PC-9 (cell line): ENCODE measurements at regions not wholly inside any gene's neighbourhood (a gene's known extent, or its start where the extent isn't known, plus 50 kb on each side); places are given as distances from the start of the nearest gene placed in this dataset.

Experiments
- BruUV-seq: library from RNA; stranded (reverse); fragments of 400-500 nt; replicated peaks from 2 replicates; lab custom pipeline; 2021; lab: Mats Ljungman, UMichigan
- CTCF ChIA-PET: fragments of 300-600 bp; sonication (Branson Sonifier 250); formaldehyde crosslinking; loops from one replicate; lab custom pipeline; 2022; ENCODE audit warnings: antibody characterized with exemption; lab: Charles Lee
- POLR2A ChIA-PET: fragments of 300-600 bp; sonication (Branson Sonifier 250); formaldehyde crosslinking; loops from one replicate; lab custom pipeline; 2022; ENCODE audit warnings: antibody characterized with exemption; ENCODE audit not compliant: unreplicated experiment; lab: Charles Lee
- DNase-seq, 2 experiments: peaks; one replicate each; pipeline versions ENCODE4 v3.0.0 to v3.0.0-alpha.2; 2015 to 2022; ENCODE audit warnings: mixed read lengths in 1 of 2
- H2AFZ ChIP-seq: fragments of 200-600 bp; sonication (generic); 2 replicates; pipeline ENCODE4 v1.8.1; 2017; ENCODE audit warnings: antibody characterized with exemption
- H3F3A ChIP-seq: fragments of 200-600 bp; sonication (generic); 2 replicates; pipeline ENCODE4 v1.8.1; 2017; ENCODE audit warnings: antibody characterized with exemption, mild to moderate bottlenecking, low read depth; ENCODE audit not compliant: insufficient read depth
- H3K27ac ChIP-seq: fragments of 200-600 bp; sonication (generic); 2 replicates; pipeline ENCODE4 v1.6.1; 2016; ENCODE audit warnings: mixed run types
- H3K27me3 ChIP-seq: fragments of 200-600 bp; sonication (generic); 2 replicates; pipeline ENCODE4 v1.6.1; 2016; ENCODE audit warnings: low read depth, mixed run types; ENCODE audit not compliant: insufficient read depth
- H3K36me3 ChIP-seq: fragments of 200-600 bp; sonication (generic); 2 replicates; pipeline ENCODE4 v1.6.1; 2016; ENCODE audit warnings: low read depth, mixed run types
- H3K4me1 ChIP-seq: fragments of 200-600 bp; sonication (generic); replicated peaks from 2 replicates; pipeline ENCODE4 v1.6.1; 2016; ENCODE audit warnings: mixed run types; ENCODE audit not compliant: insufficient read depth
- H3K4me2 ChIP-seq: fragments of 200-600 bp; sonication (generic); 2 replicates; pipeline ENCODE4 v1.6.1; 2017; ENCODE audit warnings: mixed run types
- H3K4me3 ChIP-seq: fragments of 200-600 bp; sonication (generic); 2 replicates; pipeline ENCODE4 v1.6.1; 2016; ENCODE audit warnings: mixed run types
- H3K79me2 ChIP-seq: fragments of 200-600 bp; sonication (generic); 2 replicates; pipeline ENCODE4 v1.6.1; 2017; ENCODE audit warnings: low read depth, mixed run types
- H3K9me2 ChIP-seq: fragments of 200-600 bp; sonication (generic); 2 replicates; pipeline ENCODE4 v1.8.1; 2017; ENCODE audit warnings: mild to moderate bottlenecking; ENCODE audit not compliant: insufficient read depth
- H3K9me3 ChIP-seq: fragments of 200-600 bp; sonication (generic); 2 replicates; pipeline ENCODE4 v1.8.1; 2016; ENCODE audit warnings: low read depth; ENCODE audit not compliant: insufficient read depth
- H4K20me1 ChIP-seq: fragments of 200-600 bp; sonication (generic); 2 replicates; pipeline ENCODE4 v1.8.1; 2017; ENCODE audit not compliant: insufficient read depth
- CTCF ChIP-seq: fragments of 200-600 bp; sonication (generic); conservative IDR thresholded peaks from 2 replicates; pipeline ENCODE4 v1.6.1; 2017; ENCODE audit warnings: mixed run types, antibody characterized with exemption, mild to moderate bottlenecking, moderate library complexity
- EZH2 ChIP-seq: fragments of 200-600 bp; sonication (generic); IDR thresholded peaks from 2 replicates; pipeline ENCODE4 v1.8.0; 2017; ENCODE audit warnings: antibody characterized with exemption, low read depth
- intact Hi-C: fragments of 100-400 bp; cut with micrococcal nuclease; formaldehyde crosslinking; loops from one replicate; pipeline ENCODE4 v1.10.0; 2022; ENCODE audit not compliant: unreplicated experiment

- Histone ChIP-seq H3K27ac (no peak overlapping the region), H3K4me1 (no peaks in the 10 kb centered on the region), H3K27me3 (no peaks in the 10 kb centered on the region), H3K4me3 (no peak overlapping the region), H3F3A (no peaks in the 10 kb centered on the region), H3K79me2 (no peaks in the 10 kb centered on the region), H3K36me3 (no peaks in the 10 kb centered on the region), H3K9me2 (no peaks in the 10 kb centered on the region), H3K4me2 (no peak overlapping the region), H4K20me1 (no peaks in the 10 kb centered on the region), H2AFZ (no peak overlapping the region), H3K9me3 (no peaks in the 10 kb centered on the region)
- no peak for DNase-seq
- intact Hi-C loops, result no loop called here
- TF ChIP-seq CTCF (no peak), EZH2 (no peak)
- ChIA-PET POLR2A (no interaction called here), CTCF (no interaction called here)
- BruUV-seq, result no TSS peak
Observed at GRCh38 chr14:38000340-38000739, 207.4 kb upstream of the SSTR1 start.

- DNase-seq, result no peak
- no peaks in the 10 kb centered on the region for H3K9me2 ChIP-seq
- H3K4me2 ChIP-seq, result no peak overlapping the region
- H3K27ac ChIP-seq, result no peak overlapping the region
- CTCF ChIA-PET, result no interaction called here
- H3K4me1 ChIP-seq, result no peaks in the 10 kb centered on the region
- no peaks in the 10 kb centered on the region for H3F3A ChIP-seq
- H3K27me3 ChIP-seq, result no peaks in the 10 kb centered on the region
- no peak overlapping the region for H3K4me3 ChIP-seq
- POLR2A ChIA-PET, result no interaction called here
- TF ChIP-seq EZH2, result no peak
- no peak for TF ChIP-seq CTCF
- H3K79me2 ChIP-seq, result no peaks in the 10 kb centered on the region
- H3K9me3 ChIP-seq, result no peaks in the 10 kb centered on the region
- H2AFZ ChIP-seq, result no peak overlapping the region
- H3K36me3 ChIP-seq, result no peaks in the 10 kb centered on the region
- intact Hi-C loops, result no loop called here
- no peaks in the 10 kb centered on the region for H4K20me1 ChIP-seq
- BruUV-seq, result no TSS peak
Observed at GRCh38 chr14:38001501-38001900, 206.2 kb upstream of the SSTR1 start.

GRCh38 chr14:38003746-38004609 lies 203.7 kb upstream of the SSTR1 start:
- Histone ChIP-seq H3K9me2 (no peaks in the 10 kb centered on the region), H3K36me3 (no peaks in the 10 kb centered on the region), H3K9me3 (no peaks in the 10 kb centered on the region), H3K79me2 (no peaks in the 10 kb centered on the region), H3K4me3 (no peak overlapping the region), H2AFZ (no peak overlapping the region), H3K4me1 (no peaks in the 10 kb centered on the region), H3F3A (no peaks in the 10 kb centered on the region), H3K27ac (no peak overlapping the region), H3K27me3 (no peaks in the 10 kb centered on the region), H3K4me2 (no peak overlapping the region), H4K20me1 (no peaks in the 10 kb centered on the region)
- no peak for DNase-seq
- intact Hi-C loops, result no loop called here
- ChIA-PET POLR2A (interaction anchor here (0.6 kb wide), 1 partner anchor 61 kb away, joined by 3 read pairs; no protein-coding TSS in a partner anchor), CTCF (interaction anchor here (0.6 kb wide), 1 partner anchor 226 kb away, joined by 4 read pairs; no protein-coding TSS in a partner anchor)
- TF ChIP-seq CTCF (no peak), EZH2 (no peak)
- BruUV-seq, result no TSS peak
